A673 (cell line): ENCODE measurements at regions not wholly inside any gene's neighbourhood (a gene's known extent, or its start where the extent isn't known, plus 50 kb on each side); places are given as distances from the start of the nearest gene placed in this dataset.

Source experiments
- BruUV-seq: library from RNA; stranded (reverse); fragments of 400-500 nt; replicated peaks from 2 replicates; lab custom pipeline; 2021; lab: Mats Ljungman, UMichigan
- CTCF ChIA-PET: fragments of 300-600 bp; sonication (Branson Sonifier 250); formaldehyde crosslinking; loops from one replicate; lab custom pipeline; 2022; ENCODE audit warnings: antibody characterized with exemption; lab: Charles Lee
- POLR2A ChIA-PET: fragments of 300-600 bp; sonication (Branson Sonifier 250); formaldehyde crosslinking; loops from one replicate; lab custom pipeline; 2022; ENCODE audit warnings: antibody characterized with exemption; ENCODE audit not compliant: low non-redundant PET; lab: Charles Lee
- DNase-seq: peaks from one replicate; pipeline ENCODE4 v3.0.0-alpha.2; 2015; ENCODE audit warnings: low spot score
- H3K27ac ChIP-seq: fragments of 200-600 bp; sonication (generic); 2 replicates; pipeline ENCODE4 v1.5.1; 2016; ENCODE audit warnings: mixed run types, low read depth, mild to moderate bottlenecking, mixed read lengths, antibody characterized with exemption, low read length; ENCODE audit not compliant: poor library complexity, severe bottlenecking
- H3K27me3 ChIP-seq: fragments of 200-600 bp; sonication (generic); replicated peaks from 2 replicates; pipeline ENCODE4 v1.6.1; 2017; ENCODE audit warnings: mixed run types, low read depth, mild to moderate bottlenecking, mixed read lengths, antibody characterized with exemption, low read length; ENCODE audit not compliant: insufficient read depth, poor library complexity
- H3K36me3 ChIP-seq: fragments of 200-600 bp; sonication (generic); 2 replicates; pipeline ENCODE4 v1.6.1; 2016; ENCODE audit warnings: mixed run types, mild to moderate bottlenecking, mixed read lengths, antibody characterized with exemption, low read length; ENCODE audit not compliant: insufficient read depth, poor library complexity, severe bottlenecking
- H3K4me1 ChIP-seq: fragments of 200-600 bp; sonication (generic); 2 replicates; pipeline ENCODE4 v1.6.1; 2017; ENCODE audit warnings: mixed run types, mild to moderate bottlenecking, mixed read lengths, antibody characterized with exemption, low read length; ENCODE audit not compliant: insufficient read depth, poor library complexity, severe bottlenecking
- H3K4me3 ChIP-seq: fragments of 200-600 bp; sonication (generic); 2 replicates; pipeline ENCODE4 v1.5.1; 2016; ENCODE audit warnings: low read depth, mixed run types, mild to moderate bottlenecking, mixed read lengths, low read length; ENCODE audit not compliant: poor library complexity, severe bottlenecking
- H3K9me3 ChIP-seq: fragments of 200-600 bp; sonication (generic); 2 replicates; pipeline ENCODE4 v1.6.1; 2016; ENCODE audit warnings: mixed run types, low read depth, mild to moderate bottlenecking, mixed read lengths, antibody characterized with exemption, low read length; ENCODE audit not compliant: poor library complexity, severe bottlenecking
- EZH2 ChIP-seq: fragments of 200-600 bp; sonication (generic); IDR thresholded peaks from 2 replicates; pipeline ENCODE4 v1.6.1; 2017; ENCODE audit warnings: borderline replicate concordance, low read depth, mild to moderate bottlenecking, mixed read lengths, antibody characterized with exemption, low read length; ENCODE audit not compliant: poor library complexity, severe bottlenecking
- intact Hi-C: fragments of 100-400 bp; cut with micrococcal nuclease; formaldehyde crosslinking; loops from one replicate; pipeline ENCODE4 v1.10.0; 2022; ENCODE audit not compliant: unreplicated experiment
- TF ChIP-seq, protein P1 (sequence below): fragments of 300-800, 200-600 bp; sonication (generic); conservative IDR thresholded peaks from 2 replicates; pipeline ENCODE4 v1.5.1; 2017; ENCODE audit warnings: low read depth, mild to moderate bottlenecking, antibody characterized with exemption, low read length, moderate library complexity, mixed read lengths

DNA sequence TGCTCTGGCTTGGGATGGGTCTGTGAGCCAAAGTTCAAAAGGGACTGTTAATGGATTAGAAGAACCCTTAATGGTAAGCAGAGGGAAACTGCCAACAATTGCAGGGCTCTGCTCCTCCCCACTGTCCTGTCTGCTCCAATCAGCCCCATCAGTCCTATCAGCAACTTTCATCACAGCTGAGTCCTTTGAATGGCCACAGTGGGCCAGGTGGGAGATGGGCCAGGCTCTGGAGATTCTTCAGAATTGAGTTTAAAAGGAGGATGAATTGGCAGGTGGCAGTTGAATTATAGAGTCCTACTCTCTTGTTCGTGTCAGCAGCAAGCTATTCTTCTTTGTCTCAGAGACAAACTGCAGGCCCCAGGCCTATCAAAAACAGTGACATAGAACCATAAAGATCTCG is 573.9 kb downstream of the EPHA4 start:
- no peaks in the 10 kb centered on the region for H3K9me3 ChIP-seq
- H3K4me3 ChIP-seq, result no peak overlapping the region
- BruUV-seq, result no TSS peak
- TF ChIP-seq EZH2, result no peak
- TF ChIP-seq, protein P1, sequence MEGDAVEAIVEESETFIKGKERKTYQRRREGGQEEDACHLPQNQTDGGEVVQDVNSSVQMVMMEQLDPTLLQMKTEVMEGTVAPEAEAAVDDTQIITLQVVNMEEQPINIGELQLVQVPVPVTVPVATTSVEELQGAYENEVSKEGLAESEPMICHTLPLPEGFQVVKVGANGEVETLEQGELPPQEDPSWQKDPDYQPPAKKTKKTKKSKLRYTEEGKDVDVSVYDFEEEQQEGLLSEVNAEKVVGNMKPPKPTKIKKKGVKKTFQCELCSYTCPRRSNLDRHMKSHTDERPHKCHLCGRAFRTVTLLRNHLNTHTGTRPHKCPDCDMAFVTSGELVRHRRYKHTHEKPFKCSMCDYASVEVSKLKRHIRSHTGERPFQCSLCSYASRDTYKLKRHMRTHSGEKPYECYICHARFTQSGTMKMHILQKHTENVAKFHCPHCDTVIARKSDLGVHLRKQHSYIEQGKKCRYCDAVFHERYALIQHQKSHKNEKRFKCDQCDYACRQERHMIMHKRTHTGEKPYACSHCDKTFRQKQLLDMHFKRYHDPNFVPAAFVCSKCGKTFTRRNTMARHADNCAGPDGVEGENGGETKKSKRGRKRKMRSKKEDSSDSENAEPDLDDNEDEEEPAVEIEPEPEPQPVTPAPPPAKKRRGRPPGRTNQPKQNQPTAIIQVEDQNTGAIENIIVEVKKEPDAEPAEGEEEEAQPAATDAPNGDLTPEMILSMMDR, result no peak
- intact Hi-C loops, result no loop called here
- DNase-seq, result no peak
- H3K36me3 ChIP-seq, result no peaks in the 10 kb centered on the region
- H3K4me1 ChIP-seq, result no peaks in the 10 kb centered on the region
- no peaks in the 10 kb centered on the region for H3K27me3 ChIP-seq
- no peak overlapping the region for H3K27ac ChIP-seq
- CTCF ChIA-PET, result no interaction called here
- POLR2A ChIA-PET, result no interaction called here

DNA sequence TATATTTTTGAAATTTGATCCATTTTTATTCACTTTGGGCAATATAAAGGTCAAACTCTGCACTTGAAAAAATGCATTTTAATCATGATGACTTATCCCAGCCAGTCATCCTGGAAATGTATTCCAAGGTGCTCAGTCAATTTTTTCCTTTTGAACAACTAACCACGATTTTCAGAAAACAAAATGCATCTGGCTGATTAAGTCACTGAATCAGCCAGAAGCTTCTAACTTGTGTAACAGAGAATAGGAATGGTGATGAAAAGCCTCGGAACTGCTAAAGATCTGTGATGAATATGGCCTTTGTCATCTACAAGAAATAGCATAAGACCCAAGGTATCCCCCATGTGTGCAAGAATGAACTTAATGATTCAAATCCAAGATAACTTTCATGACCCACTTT is 572.7 kb downstream of the EPHA4 start:
- no peak for DNase-seq
- Histone ChIP-seq H3K27me3 (no peaks in the 10 kb centered on the region), H3K36me3 (no peaks in the 10 kb centered on the region), H3K9me3 (no peaks in the 10 kb centered on the region), H3K27ac (no peak overlapping the region), H3K4me1 (no peaks in the 10 kb centered on the region), H3K4me3 (no peak overlapping the region)
- TF ChIP-seq, protein P1, result no peak
- BruUV-seq, result no TSS peak
- POLR2A ChIA-PET, result no interaction called here
- CTCF ChIA-PET, result no interaction called here
- intact Hi-C loops, result no loop called here

DNA sequence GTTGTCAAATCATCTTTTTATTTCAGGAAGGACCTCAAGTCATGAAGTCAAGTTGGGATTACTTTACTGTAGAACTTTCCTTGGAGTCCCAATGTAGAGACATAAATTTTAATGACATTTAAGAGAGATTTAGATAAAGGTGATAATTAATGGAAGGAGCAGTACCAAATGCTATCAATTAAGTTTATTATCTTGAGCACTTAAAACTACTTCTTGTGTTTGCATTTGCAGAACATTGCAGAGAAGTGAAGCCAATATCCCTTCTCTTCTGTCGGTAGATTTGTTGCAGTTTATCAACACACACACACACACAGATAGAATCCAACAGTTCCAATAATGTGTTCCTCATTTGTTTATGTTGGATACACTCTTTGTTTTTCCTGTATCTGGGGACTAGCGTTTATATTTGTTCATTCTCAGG is 570.7 kb downstream of the EPHA4 start:
- TF ChIP-seq, protein P1, result no peak
- no peak for TF ChIP-seq EZH2
- ChIA-PET CTCF (no interaction called here), POLR2A (no interaction called here)
- Histone ChIP-seq H3K4me3 (no peak overlapping the region), H3K36me3 (no peaks in the 10 kb centered on the region), H3K4me1 (no peaks in the 10 kb centered on the region), H3K9me3 (no peaks in the 10 kb centered on the region), H3K27ac (no peak overlapping the region), H3K27me3 (no peaks in the 10 kb centered on the region)
- intact Hi-C loops, result no loop called here
- DNase-seq, result no peak
- no TSS peak for BruUV-seq
